IPS-15b (cell line): ENCODE measurements at regions not wholly inside any gene's neighbourhood (a gene's known extent, or its start where the extent isn't known, plus 50 kb on each side); places are given as distances from the start of the nearest gene placed in this dataset.

Source experiments
- H3K27me3 ChIP-seq: one replicate; pipeline ENCODE4 v1.6.1; 2013; ENCODE audit warnings: low read length; ENCODE audit not compliant: control insufficient read depth, insufficient read depth
- H3K36me3 ChIP-seq: one replicate; pipeline ENCODE4 v1.6.1; 2013; ENCODE audit warnings: low read length; ENCODE audit not compliant: control insufficient read depth, insufficient read depth
- H3K4me1 ChIP-seq: one replicate; pipeline ENCODE4 v1.6.1; 2013; ENCODE audit warnings: mild to moderate bottlenecking, low read length; ENCODE audit not compliant: control insufficient read depth, insufficient read depth
- H3K4me3 ChIP-seq: one replicate; pipeline ENCODE4 v1.5.1; 2013; ENCODE audit warnings: low read depth, low read length
- H3K9ac ChIP-seq: one replicate; pipeline ENCODE4 v1.6.1; 2013; ENCODE audit warnings: low read depth, mild to moderate bottlenecking, low read length
- H3K9me3 ChIP-seq: one replicate; pipeline ENCODE4 v1.6.1; 2013; ENCODE audit warnings: mild to moderate bottlenecking, low read length; ENCODE audit not compliant: control insufficient read depth, insufficient read depth

DNA sequence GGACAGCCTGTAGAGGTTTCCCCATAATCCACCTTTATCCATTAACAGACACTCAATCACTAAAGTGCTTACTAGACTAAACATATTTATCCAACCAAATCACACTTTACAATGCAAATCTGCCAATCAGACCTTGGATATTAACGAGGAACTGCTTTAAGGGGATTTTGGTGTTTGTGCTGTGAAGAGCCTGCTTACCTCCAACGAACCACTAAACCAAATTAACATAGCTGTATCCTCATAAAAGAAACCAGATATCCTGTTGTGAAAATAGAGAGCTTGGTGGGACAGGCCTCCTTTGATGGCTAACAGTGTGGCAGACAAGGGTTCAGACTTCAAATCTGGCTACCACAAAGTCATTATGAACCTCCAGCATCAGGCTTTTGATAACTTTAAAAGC lies 252.6 kb upstream of the HAND2 start:
- no peak overlapping the region for H3K9ac ChIP-seq

DNA sequence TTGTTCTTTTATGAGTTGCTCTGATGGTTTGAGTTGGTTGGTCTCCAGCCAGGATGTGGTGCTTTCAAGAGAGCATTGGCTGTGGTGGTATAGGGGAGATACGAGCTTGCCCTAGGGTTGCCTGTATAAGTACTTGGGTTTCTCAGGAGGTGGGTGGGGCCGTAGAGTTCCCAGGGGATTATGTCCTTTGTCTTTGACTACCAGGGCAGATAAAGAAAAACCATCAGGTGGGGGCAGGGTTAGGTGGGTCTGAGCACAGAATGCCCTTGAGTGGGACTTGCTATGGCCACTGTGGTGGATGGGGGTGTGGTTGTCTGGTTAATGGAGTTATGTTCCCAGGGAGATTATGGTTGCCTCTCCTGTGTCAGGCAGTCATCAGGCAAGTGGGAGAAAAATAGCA lies 247.9 kb upstream of the HAND2 start:
- H3K27me3 ChIP-seq = no peaks in the 10 kb centered on the region
- no peaks in the 10 kb centered on the region for H3K36me3 ChIP-seq
- no peak overlapping the region for H3K9ac ChIP-seq
- H3K9me3 ChIP-seq = no peaks in the 10 kb centered on the region
- H3K4me3 ChIP-seq = no peak overlapping the region
- H3K4me1 ChIP-seq = no peaks in the 10 kb centered on the region

More for the DNA sequence above, 252.6 kb upstream of the HAND2 start:
- Histone ChIP-seq H3K36me3 (no peaks in the 10 kb centered on the region), H3K4me1 (no peaks in the 10 kb centered on the region), H3K4me3 (no peak overlapping the region), H3K9me3 (no peaks in the 10 kb centered on the region), H3K27me3 (no peaks in the 10 kb centered on the region)

DNA sequence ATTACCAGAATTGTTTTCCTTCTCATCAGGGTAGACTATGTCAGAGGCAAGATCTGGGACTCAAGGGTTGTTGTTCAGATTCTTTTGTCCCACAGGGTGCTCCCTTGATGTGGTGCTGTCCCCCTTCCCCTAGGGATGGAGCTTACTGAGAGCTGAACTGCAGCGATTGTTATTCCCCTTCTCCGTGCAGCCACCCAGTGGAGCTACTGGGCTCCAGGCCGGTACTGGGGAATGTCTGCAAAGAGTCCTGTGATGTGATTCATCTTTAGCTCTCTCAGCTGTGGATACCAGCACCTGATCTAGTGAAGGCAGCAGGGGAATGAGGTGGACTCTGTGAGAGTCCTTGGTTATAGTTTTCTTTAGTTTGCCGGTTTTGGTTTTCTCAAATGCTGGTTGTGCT lies 247.4 kb upstream of the HAND2 start:
- H3K9ac ChIP-seq = no peak overlapping the region
- no peaks in the 10 kb centered on the region for H3K4me1 ChIP-seq
- H3K9me3 ChIP-seq = no peaks in the 10 kb centered on the region
- no peak overlapping the region for H3K4me3 ChIP-seq
- H3K36me3 ChIP-seq = no peaks in the 10 kb centered on the region
- no peaks in the 10 kb centered on the region for H3K27me3 ChIP-seq

GRCh38 chr4:173769568-173769967 lies 239.5 kb upstream of the HAND2 start:
- H3K36me3 ChIP-seq = no peaks in the 10 kb centered on the region
- no peaks in the 10 kb centered on the region for H3K4me1 ChIP-seq
- H3K27me3 ChIP-seq = no peaks in the 10 kb centered on the region
- H3K4me3 ChIP-seq = no peak overlapping the region
- H3K9me3 ChIP-seq = no peaks in the 10 kb centered on the region
- H3K9ac ChIP-seq = no peak overlapping the region

DNA sequence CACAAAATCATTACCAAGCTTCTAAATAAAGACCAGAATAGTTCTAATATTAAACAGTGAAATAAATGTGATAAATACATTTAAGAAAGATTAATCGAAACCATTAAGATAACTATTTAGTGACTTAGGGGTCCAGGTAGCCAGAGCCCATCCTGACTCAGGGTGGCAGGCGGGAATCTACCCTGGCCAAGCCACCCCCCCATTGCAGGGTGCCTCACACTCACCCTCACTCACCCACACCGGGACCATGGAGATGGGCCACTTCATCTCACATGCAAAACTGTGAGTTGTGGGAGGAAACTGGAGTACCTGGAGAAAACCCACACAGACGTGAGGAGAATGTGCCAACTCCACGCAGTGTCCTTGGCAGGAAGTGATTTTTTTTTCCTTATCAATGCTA lies 237.6 kb upstream of the HAND2 start:
- no peaks in the 10 kb centered on the region for H3K4me1 ChIP-seq
- no peaks in the 10 kb centered on the region for H3K9me3 ChIP-seq
- H3K27me3 ChIP-seq = no peaks in the 10 kb centered on the region
- H3K9ac ChIP-seq = no peak overlapping the region
- H3K36me3 ChIP-seq = no peaks in the 10 kb centered on the region
- H3K4me3 ChIP-seq = no peak overlapping the region

- Histone ChIP-seq H3K36me3 (no peaks in the 10 kb centered on the region), H3K4me1 (no peaks in the 10 kb centered on the region)
Measured at GRCh38 chr4:173766171-173766600, 236.2 kb upstream of the HAND2 start.

DNA sequence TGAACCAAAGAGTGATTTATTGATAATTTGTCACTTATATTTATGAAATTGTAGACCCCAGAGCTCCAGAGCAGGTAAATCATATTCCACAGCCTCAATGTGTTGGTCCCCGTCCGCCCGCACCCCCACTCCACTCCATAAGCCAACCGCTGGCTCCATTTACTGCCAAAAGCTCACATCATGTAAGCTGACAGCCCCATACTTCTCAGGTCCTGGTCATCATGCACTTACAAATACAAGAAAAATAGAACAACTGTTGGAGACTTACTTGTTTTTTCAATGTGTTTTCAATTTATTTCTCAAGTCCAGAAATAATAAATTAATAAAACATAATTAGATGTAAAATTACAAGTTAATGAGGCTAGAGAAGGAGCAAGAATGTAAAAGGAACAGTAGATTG lies 235.7 kb upstream of the HAND2 start:
- Histone ChIP-seq H3K4me3 (no peak overlapping the region), H3K36me3 (no peaks in the 10 kb centered on the region), H3K27me3 (no peaks in the 10 kb centered on the region), H3K9me3 (no peaks in the 10 kb centered on the region), H3K4me1 (no peaks in the 10 kb centered on the region), H3K9ac (no peak overlapping the region)

More at GRCh38 chr4:173766171-173766600, 236.2 kb upstream of the HAND2 start:
- H3K27me3 ChIP-seq = no peaks in the 10 kb centered on the region
- no peak overlapping the region for H3K9ac ChIP-seq
- no peaks in the 10 kb centered on the region for H3K9me3 ChIP-seq
- H3K4me3 ChIP-seq = no peak overlapping the region

- H3K4me1 ChIP-seq = no peaks in the 10 kb centered on the region
- no peaks in the 10 kb centered on the region for H3K9me3 ChIP-seq
- H3K9ac ChIP-seq = no peak overlapping the region
- no peaks in the 10 kb centered on the region for H3K27me3 ChIP-seq
- H3K36me3 ChIP-seq = no peaks in the 10 kb centered on the region
- H3K4me3 ChIP-seq = no peak overlapping the region
Measured at GRCh38 chr4:173763389-173763788, 233.4 kb upstream of the HAND2 start.

GRCh38 chr4:173761938-173762337 lies 231.9 kb upstream of the HAND2 start:
- Histone ChIP-seq H3K9me3 (no peaks in the 10 kb centered on the region), H3K4me3 (no peak overlapping the region), H3K9ac (no peak overlapping the region), H3K4me1 (no peaks in the 10 kb centered on the region), H3K27me3 (no peaks in the 10 kb centered on the region), H3K36me3 (no peaks in the 10 kb centered on the region)

- Histone ChIP-seq H3K36me3 (no peaks in the 10 kb centered on the region), H3K4me1 (no peaks in the 10 kb centered on the region), H3K27me3 (no peaks in the 10 kb centered on the region), H3K4me3 (no peak overlapping the region), H3K9ac (no peak overlapping the region), H3K9me3 (no peaks in the 10 kb centered on the region)
Measured at GRCh38 chr4:173761236-173761635, 231.2 kb upstream of the HAND2 start.

- H3K36me3 ChIP-seq = no peaks in the 10 kb centered on the region
- no peaks in the 10 kb centered on the region for H3K4me1 ChIP-seq
- no peak overlapping the region for H3K9ac ChIP-seq
- no peak overlapping the region for H3K4me3 ChIP-seq
- no peaks in the 10 kb centered on the region for H3K27me3 ChIP-seq
- no peaks in the 10 kb centered on the region for H3K9me3 ChIP-seq
Measured at GRCh38 chr4:173758132-173758531, 228.1 kb upstream of the HAND2 start.

- Histone ChIP-seq H3K27me3 (peaks cover 4% of the 10 kb centered on the region), H3K4me3 (no peak overlapping the region), H3K9ac (no peak overlapping the region), H3K36me3 (no peaks in the 10 kb centered on the region), H3K4me1 (no peaks in the 10 kb centered on the region), H3K9me3 (no peaks in the 10 kb centered on the region)
Measured at GRCh38 chr4:173753408-173753807, 223.4 kb upstream of the HAND2 start.
